ENCODE measurements at regions not wholly inside any gene's neighbourhood (a gene's known extent, or its start where the extent isn't known, plus 50 kb on each side); places are given as distances from the start of the nearest gene placed in this dataset.

- no peak for TF ChIP-seq CTCF (IDR thresholded peaks at IDR 0.05)
- TF ChIP-seq POLR2A (IDR thresholded peaks at IDR 0.05) = no peak
- intact Hi-C loops (cut with DNase I) = no loop called here
- Histone ChIP-seq H3K4me1 (no peaks in the 10 kb centered on the region), H3K36me3 (replicated peaks in 1 of 2; ENCODE audit: insufficient read depth in 1 of 2, low read depth in 2 of 2) (no peaks in the 10 kb centered on the region), H3K27ac (no peak overlapping the region), H3K9me3 (no peaks in the 10 kb centered on the region), H3K27me3 (no peaks in the 10 kb centered on the region), H3K4me3 (no peak overlapping the region)
- DNase-seq (no peak), ATAC-seq (no peak)
- 73 to 80% methylated on average over 2 of the region's 2 CpGs for WGBS, 2 donors
These were observed 410.3 kb downstream of the FOXG1 start for GRCh38 chr14:29176876-29177275.

DNA sequence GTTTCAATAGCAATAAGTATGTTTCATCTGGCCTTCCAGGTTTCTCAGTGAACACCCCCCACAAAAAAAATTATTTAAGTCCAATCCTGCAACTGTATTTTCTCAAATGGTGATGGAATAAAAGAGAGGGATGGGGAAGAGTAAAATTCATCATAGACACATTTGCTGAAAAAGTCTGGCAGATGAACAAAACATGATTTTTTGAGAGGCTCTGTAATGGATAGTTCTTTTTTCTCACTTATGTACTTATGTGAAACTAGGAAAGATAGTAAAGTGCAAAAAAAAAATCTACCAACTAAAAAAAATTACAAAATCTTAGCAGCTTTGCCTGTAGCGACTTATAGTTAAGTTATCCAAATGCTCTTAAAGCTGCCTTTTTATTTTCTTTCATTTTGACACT is 412.4 kb downstream of the FOXG1 start:
- ATAC-seq = no peak
- intact Hi-C loops (cut with DNase I) = no loop called here
- H3K36me3 ChIP-seq (replicated peaks in 1 of 2; ENCODE audit: insufficient read depth in 1 of 2, low read depth in 2 of 2) = no peaks in the 10 kb centered on the region
- 63 to 77% methylated on average over 1 of the region's 1 CpG for WGBS, 2 donors
- no peak for DNase-seq
- H3K4me3 ChIP-seq = no peak overlapping the region
- H3K27ac ChIP-seq = no peak overlapping the region
- H3K9me3 ChIP-seq = no peaks in the 10 kb centered on the region
- TF ChIP-seq CTCF (IDR thresholded peaks at IDR 0.05) = no peak
- TF ChIP-seq POLR2A (IDR thresholded peaks at IDR 0.05) = no peak
- no peaks in the 10 kb centered on the region for H3K4me1 ChIP-seq
- H3K27me3 ChIP-seq = no peaks in the 10 kb centered on the region

GRCh38 chr14:29191092-29191491 is 424.5 kb downstream of the FOXG1 start:
- Histone ChIP-seq H3K4me3 (no peak overlapping the region), H3K27ac (no peak overlapping the region), H3K36me3 (replicated peaks in 1 of 2; ENCODE audit: insufficient read depth in 1 of 2, low read depth in 2 of 2) (no peaks in the 10 kb centered on the region), H3K27me3 (no peaks in the 10 kb centered on the region), H3K9me3 (no peaks in the 10 kb centered on the region), H3K4me1 (no peaks in the 10 kb centered on the region)
- intact Hi-C loops (cut with DNase I) = no loop called here
- DNase-seq (no peak), ATAC-seq (no peak)
- no peak for TF ChIP-seq POLR2A (IDR thresholded peaks at IDR 0.05)
- no peak for TF ChIP-seq CTCF (IDR thresholded peaks at IDR 0.05)

- Histone ChIP-seq H3K27me3 (peaks cover 0 to 4% of the 10 kb centered on the region in 2 donors), H3K36me3 (replicated peaks in 1 of 2; ENCODE audit: insufficient read depth in 1 of 2, low read depth in 2 of 2) (no peaks in the 10 kb centered on the region), H3K4me1 (no peaks in the 10 kb centered on the region), H3K9me3 (no peaks in the 10 kb centered on the region), H3K27ac (no peak overlapping the region), H3K4me3 (no peak overlapping the region)
- WGBS, 2 donors = 44 to 51% methylated on average over 1 of the region's 1 CpG
- no peak for ATAC-seq
- no peak for DNase-seq
- intact Hi-C loops (cut with DNase I) = no loop called here
- no peak for TF ChIP-seq CTCF (IDR thresholded peaks at IDR 0.05)
- TF ChIP-seq POLR2A (IDR thresholded peaks at IDR 0.05) = no peak
These were observed 431.0 kb downstream of the FOXG1 start for GRCh38 chr14:29197557-29197956.

DNA sequence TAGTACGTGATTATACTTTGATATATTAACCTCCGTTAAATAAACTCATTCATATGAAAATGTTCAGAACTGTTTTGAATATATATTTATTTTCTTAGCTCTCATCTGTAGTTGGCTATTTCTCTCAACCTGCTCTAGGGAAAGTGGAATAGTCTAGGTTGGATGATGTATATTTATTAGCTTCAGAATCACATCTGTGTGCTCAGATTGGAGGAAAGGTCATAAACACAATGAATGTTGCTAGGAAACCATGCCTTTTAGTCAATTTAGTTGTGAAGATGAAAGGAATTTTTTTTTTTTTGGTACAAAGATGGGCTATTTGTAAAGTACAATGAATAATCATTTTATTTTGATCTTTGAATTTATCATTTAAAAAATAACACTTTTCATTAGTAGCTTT is 439.1 kb downstream of the FOXG1 start:
- no peak for DNase-seq
- no peak for ATAC-seq
- whole genome bisulfite sequencing, 2 donors = 80 to 83% methylated on average over 2 of the region's 2 CpGs
- no peak for TF ChIP-seq CTCF (IDR thresholded peaks at IDR 0.05)
- Histone ChIP-seq H3K27me3 (no peaks in the 10 kb centered on the region), H3K4me3 (no peak overlapping the region), H3K36me3 (replicated peaks in 1 of 2; ENCODE audit: insufficient read depth in 1 of 2, low read depth in 2 of 2) (no peaks in the 10 kb centered on the region), H3K4me1 (no peaks in the 10 kb centered on the region), H3K27ac (no peak overlapping the region), H3K9me3 (no peaks in the 10 kb centered on the region)
- intact Hi-C loops (cut with DNase I) = no loop called here
